ENCODE measurements at regions not wholly inside any gene's neighbourhood (a gene's known extent, or its start where the extent isn't known, plus 50 kb on each side); places are given as distances from the start of the nearest gene placed in this dataset.
A peak's percentile ranks its signal among the peaks of the same experiment; 100 is the strongest.

DNA sequence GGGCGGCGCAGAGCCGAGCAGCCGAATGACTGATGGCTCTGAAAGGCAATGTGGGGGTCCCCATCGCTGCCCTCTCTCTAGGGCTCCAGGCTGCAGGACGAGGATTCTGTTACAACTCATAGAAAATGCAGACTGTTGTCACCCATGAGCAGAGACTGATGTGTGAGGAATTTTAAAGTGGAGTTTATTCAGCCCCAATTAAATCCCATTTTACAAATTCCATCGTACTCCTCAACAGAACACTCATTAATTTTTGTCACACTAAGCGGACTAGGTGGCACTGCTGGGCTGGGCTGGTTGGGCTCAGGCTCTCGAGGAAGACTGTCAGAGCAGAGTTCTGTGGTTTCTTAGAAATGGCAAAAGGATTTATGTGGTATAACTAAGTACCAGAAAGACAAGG, 102.6 kb upstream of the SPON1 start:
- no peaks in the 10 kb centered on the region for H3K27me3 ChIP-seq (ENCODE audit: control insufficient read depth in 2 of 2, insufficient read depth in 1 of 2, low read length in 1 of 2)
- H3K4me1 ChIP-seq (ENCODE audit: control insufficient read depth in 2 of 2, insufficient read depth in 2 of 2, low read length in 2 of 2): peaks cover 4 to 12% of the 10 kb centered on the region in 2 donors
- 59% methylated on average over 9 of the region's 9 CpGs for WGBS
- no peak overlapping the region for H3K4me3 ChIP-seq (ENCODE audit: low read length in 2 of 2)
- no peaks in the 10 kb centered on the region for H3K9me3 ChIP-seq (ENCODE audit: control insufficient read depth in 2 of 2, insufficient read depth in 1 of 2, low read length in 1 of 2)
- H3K27ac ChIP-seq (ENCODE audit: low read depth in 1 of 2, low read length in 1 of 2): no peak overlapping the region
- DNase-seq (ENCODE audit: low read depth in 6 of 9, low spot score in 9 of 9): peak in 1 of 9 donors; percentile 24
- no peaks in the 10 kb centered on the region for H3K36me3 ChIP-seq (ENCODE audit: control insufficient read depth in 2 of 2, insufficient read depth in 2 of 2, low read length in 1 of 2)

DNA sequence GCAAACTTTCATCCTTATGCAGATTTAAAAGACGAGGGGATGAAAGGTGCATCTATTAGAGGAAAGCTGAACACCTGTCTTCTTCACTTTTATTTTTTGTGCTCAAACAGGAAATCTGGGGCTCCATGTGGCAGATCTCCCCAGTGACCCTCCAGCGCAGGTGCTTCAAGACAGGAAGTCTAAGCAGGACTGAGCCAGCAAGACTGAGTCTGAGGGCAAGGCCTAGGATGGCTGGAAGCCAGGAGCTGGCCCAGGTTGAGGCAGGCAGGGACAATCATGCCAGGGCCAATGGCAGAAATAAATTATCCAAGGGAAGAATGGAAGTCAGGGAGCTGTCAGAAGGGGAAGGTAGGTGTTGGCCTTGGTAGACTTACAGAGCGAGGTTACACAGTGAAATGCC, 101.1 kb upstream of the SPON1 start:
- DNase-seq (ENCODE audit: low read depth in 6 of 9, low spot score in 9 of 9): peak in 3 of 9 donors; percentile 4 to 44 (median 11)
- Histone ChIP-seq H3K4me3 (ENCODE audit: low read length in 2 of 2) (no peak overlapping the region), H3K27ac (ENCODE audit: low read depth in 1 of 2, low read length in 1 of 2) (no peak overlapping the region), H3K9me3 (ENCODE audit: control insufficient read depth in 2 of 2, insufficient read depth in 1 of 2, low read length in 1 of 2) (no peaks in the 10 kb centered on the region), H3K36me3 (ENCODE audit: control insufficient read depth in 2 of 2, insufficient read depth in 2 of 2, low read length in 1 of 2) (no peaks in the 10 kb centered on the region), H3K27me3 (ENCODE audit: control insufficient read depth in 2 of 2, insufficient read depth in 1 of 2, low read length in 1 of 2) (no peaks in the 10 kb centered on the region), H3K4me1 (ENCODE audit: control insufficient read depth in 2 of 2, insufficient read depth in 2 of 2, low read length in 2 of 2) (peaks cover 4 to 12% of the 10 kb centered on the region in 2 donors)
- WGBS: 33% methylated on average over 3 of the region's 3 CpGs

GRCh38 chr11:13862845-13863392, 99.6 kb upstream of the SPON1 start:
- Histone ChIP-seq H3K36me3 (ENCODE audit: control insufficient read depth in 2 of 2, insufficient read depth in 2 of 2, low read length in 1 of 2) (no peaks in the 10 kb centered on the region), H3K4me1 (ENCODE audit: control insufficient read depth in 2 of 2, insufficient read depth in 2 of 2, low read length in 2 of 2) (peaks cover 4 to 12% of the 10 kb centered on the region in 2 donors), H3K4me3 (ENCODE audit: low read length in 2 of 2) (no peak overlapping the region), H3K9me3 (ENCODE audit: control insufficient read depth in 2 of 2, insufficient read depth in 1 of 2, low read length in 1 of 2) (no peaks in the 10 kb centered on the region), H3K27ac (ENCODE audit: low read depth in 1 of 2, low read length in 1 of 2) (no peak overlapping the region), H3K27me3 (ENCODE audit: control insufficient read depth in 2 of 2, insufficient read depth in 1 of 2, low read length in 1 of 2) (no peaks in the 10 kb centered on the region)
- 96% methylated on average over 3 of the region's 3 CpGs for WGBS
- DNase-seq (ENCODE audit: low read depth in 6 of 9, low spot score in 9 of 9): no peak

GRCh38 chr11:13868710-13869397, 93.7 kb upstream of the SPON1 start:
- H3K4me3 ChIP-seq (ENCODE audit: low read length in 2 of 2): no peak overlapping the region

GRCh38 chr11:13869398-13869886, 93.1 kb upstream of the SPON1 start:
- H3K27ac ChIP-seq (ENCODE audit: low read depth in 1 of 2, low read length in 1 of 2): no peak overlapping the region
- WGBS: 89% methylated on average over 1 of the region's 1 CpG

More at GRCh38 chr11:13868710-13869397, 93.7 kb upstream of the SPON1 start:
- Histone ChIP-seq H3K36me3 (ENCODE audit: control insufficient read depth in 2 of 2, insufficient read depth in 2 of 2, low read length in 1 of 2) (no peaks in the 10 kb centered on the region), H3K27ac (ENCODE audit: low read depth in 1 of 2, low read length in 1 of 2) (no peak overlapping the region), H3K9me3 (ENCODE audit: control insufficient read depth in 2 of 2, insufficient read depth in 1 of 2, low read length in 1 of 2) (no peaks in the 10 kb centered on the region), H3K27me3 (ENCODE audit: control insufficient read depth in 2 of 2, insufficient read depth in 1 of 2, low read length in 1 of 2) (peaks cover 0 to 2% of the 10 kb centered on the region in 2 donors), H3K4me1 (ENCODE audit: control insufficient read depth in 2 of 2, insufficient read depth in 2 of 2, low read length in 2 of 2) (no peaks in the 10 kb centered on the region)
- WGBS: 31% methylated on average over 2 of the region's 2 CpGs
- peak in 1 of 9 donors; percentile 40 for DNase-seq (ENCODE audit: low read depth in 6 of 9, low spot score in 9 of 9)

GRCh38 chr11:13874597-13874996, 87.9 kb upstream of the SPON1 start:
- no peaks in the 10 kb centered on the region for H3K9me3 ChIP-seq (ENCODE audit: control insufficient read depth in 2 of 2, insufficient read depth in 1 of 2, low read length in 1 of 2)
- H3K27ac ChIP-seq (ENCODE audit: low read depth in 1 of 2, low read length in 1 of 2): no peak overlapping the region
- no peak overlapping the region for H3K4me3 ChIP-seq (ENCODE audit: low read length in 2 of 2)
- DNase-seq (ENCODE audit: low read depth in 6 of 9, low spot score in 9 of 9): no peak
- H3K27me3 ChIP-seq (ENCODE audit: control insufficient read depth in 2 of 2, insufficient read depth in 1 of 2, low read length in 1 of 2): peaks cover 0 to 2% of the 10 kb centered on the region in 2 donors
- H3K4me1 ChIP-seq (ENCODE audit: control insufficient read depth in 2 of 2, insufficient read depth in 2 of 2, low read length in 2 of 2): no peaks in the 10 kb centered on the region
- H3K36me3 ChIP-seq (ENCODE audit: control insufficient read depth in 2 of 2, insufficient read depth in 2 of 2, low read length in 1 of 2): no peaks in the 10 kb centered on the region

More at GRCh38 chr11:13869398-13869886, 93.1 kb upstream of the SPON1 start:
- DNase-seq (ENCODE audit: low read depth in 6 of 9, low spot score in 9 of 9): no peak
- H3K9me3 ChIP-seq (ENCODE audit: control insufficient read depth in 2 of 2, insufficient read depth in 1 of 2, low read length in 1 of 2): no peaks in the 10 kb centered on the region
- no peak overlapping the region for H3K4me3 ChIP-seq (ENCODE audit: low read length in 2 of 2)
- no peaks in the 10 kb centered on the region for H3K36me3 ChIP-seq (ENCODE audit: control insufficient read depth in 2 of 2, insufficient read depth in 2 of 2, low read length in 1 of 2)
- peaks cover 0 to 2% of the 10 kb centered on the region in 2 donors for H3K27me3 ChIP-seq (ENCODE audit: control insufficient read depth in 2 of 2, insufficient read depth in 1 of 2, low read length in 1 of 2)
- no peaks in the 10 kb centered on the region for H3K4me1 ChIP-seq (ENCODE audit: control insufficient read depth in 2 of 2, insufficient read depth in 2 of 2, low read length in 2 of 2)

- Histone ChIP-seq H3K9me3 (ENCODE audit: control insufficient read depth in 2 of 2, insufficient read depth in 1 of 2, low read length in 1 of 2) (no peaks in the 10 kb centered on the region), H3K27me3 (ENCODE audit: control insufficient read depth in 2 of 2, insufficient read depth in 1 of 2, low read length in 1 of 2) (peaks cover 0 to 2% of the 10 kb centered on the region in 2 donors), H3K4me1 (ENCODE audit: control insufficient read depth in 2 of 2, insufficient read depth in 2 of 2, low read length in 2 of 2) (no peaks in the 10 kb centered on the region), H3K4me3 (ENCODE audit: low read length in 2 of 2) (no peak overlapping the region), H3K27ac (ENCODE audit: low read depth in 1 of 2, low read length in 1 of 2) (no peak overlapping the region), H3K36me3 (ENCODE audit: control insufficient read depth in 2 of 2, insufficient read depth in 2 of 2, low read length in 1 of 2) (no peaks in the 10 kb centered on the region)
- WGBS: 92% methylated on average over 9 of the region's 9 CpGs
- no peak for DNase-seq (ENCODE audit: low read depth in 6 of 9, low spot score in 9 of 9)
Measured at GRCh38 chr11:13875643-13876042, 86.9 kb upstream of the SPON1 start.

DNA sequence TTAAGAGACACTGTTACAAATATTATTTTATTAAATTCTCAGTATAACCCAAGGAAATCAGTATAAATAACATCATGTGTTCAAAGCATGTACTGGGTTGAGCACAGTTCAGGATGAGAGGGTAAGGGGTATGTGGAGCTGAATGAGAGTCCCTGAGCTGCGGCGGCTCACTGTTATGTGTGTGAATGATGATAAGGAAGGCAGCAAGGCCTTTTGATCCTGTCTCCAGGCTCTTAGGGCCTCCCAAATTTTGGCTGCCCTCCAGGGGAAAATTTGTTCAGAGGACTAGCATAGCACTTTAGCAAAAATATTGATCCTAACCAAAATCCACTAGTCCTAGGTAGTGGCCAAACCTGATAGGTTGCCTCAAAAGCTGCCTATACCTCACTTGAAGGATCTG, 86.1 kb upstream of the SPON1 start:
- no peaks in the 10 kb centered on the region for H3K36me3 ChIP-seq (ENCODE audit: control insufficient read depth in 2 of 2, insufficient read depth in 2 of 2, low read length in 1 of 2)
- no peak overlapping the region for H3K27ac ChIP-seq (ENCODE audit: low read depth in 1 of 2, low read length in 1 of 2)
- no peak for DNase-seq (ENCODE audit: low read depth in 6 of 9, low spot score in 9 of 9)
- H3K9me3 ChIP-seq (ENCODE audit: control insufficient read depth in 2 of 2, insufficient read depth in 1 of 2, low read length in 1 of 2): no peaks in the 10 kb centered on the region
- H3K4me1 ChIP-seq (ENCODE audit: control insufficient read depth in 2 of 2, insufficient read depth in 2 of 2, low read length in 2 of 2): no peaks in the 10 kb centered on the region
- WGBS: 97% methylated on average over 2 of the region's 2 CpGs
- peaks cover 0 to 2% of the 10 kb centered on the region in 2 donors for H3K27me3 ChIP-seq (ENCODE audit: control insufficient read depth in 2 of 2, insufficient read depth in 1 of 2, low read length in 1 of 2)
- no peak overlapping the region for H3K4me3 ChIP-seq (ENCODE audit: low read length in 2 of 2)

DNA sequence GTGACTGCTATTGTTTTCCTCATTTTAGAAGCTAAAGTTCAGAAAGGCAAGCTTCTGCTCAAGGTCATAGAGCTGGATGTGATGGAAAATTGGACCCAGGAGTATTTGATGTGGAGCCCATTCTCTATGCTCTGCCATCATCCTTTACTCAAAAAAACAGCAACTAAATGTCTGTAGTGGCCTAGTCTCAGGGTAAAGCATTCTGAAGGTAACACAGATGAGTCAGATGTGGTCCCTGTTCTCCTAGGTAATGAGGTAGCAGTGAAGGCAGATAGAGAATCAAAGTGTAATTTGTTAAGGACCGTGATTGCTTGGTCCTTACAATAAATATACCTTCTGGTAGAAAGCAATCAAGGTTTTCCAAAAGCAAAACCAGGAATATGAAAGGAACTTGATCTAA, 84.4 kb upstream of the SPON1 start:
- Histone ChIP-seq H3K9me3 (ENCODE audit: control insufficient read depth in 2 of 2, insufficient read depth in 1 of 2, low read length in 1 of 2) (no peaks in the 10 kb centered on the region), H3K27me3 (ENCODE audit: control insufficient read depth in 2 of 2, insufficient read depth in 1 of 2, low read length in 1 of 2) (peaks cover 0 to 2% of the 10 kb centered on the region in 2 donors), H3K4me3 (ENCODE audit: low read length in 2 of 2) (no peak overlapping the region), H3K27ac (ENCODE audit: low read depth in 1 of 2, low read length in 1 of 2) (no peak overlapping the region), H3K36me3 (ENCODE audit: control insufficient read depth in 2 of 2, insufficient read depth in 2 of 2, low read length in 1 of 2) (no peaks in the 10 kb centered on the region), H3K4me1 (ENCODE audit: control insufficient read depth in 2 of 2, insufficient read depth in 2 of 2, low read length in 2 of 2) (no peaks in the 10 kb centered on the region)
- DNase-seq (ENCODE audit: low read depth in 6 of 9, low spot score in 9 of 9): no peak
- WGBS: 96% methylated on average over 1 of the region's 1 CpG

Measured in thymus (tissue), 11 donors.